ENCODE measurements at regions not wholly inside any gene's neighbourhood (a gene's known extent, or its start where the extent isn't known, plus 50 kb on each side); places are given as distances from the start of the nearest gene placed in this dataset.
A peak's percentile ranks its signal among the peaks of the same experiment; 100 is the strongest.

GRCh38 chr9:107749787-107750444, 260.3 kb upstream of the KLF4 start:
- H3K27ac ChIP-seq = peak overlapping the region; percentile 60 to 81 (median 70)
- 33 to 47% methylated on average over 4 to 5 of the region's 5 CpGs for WGBS, 2 donors

GRCh38 chr9:107744873-107745272, 255.3 kb upstream of the KLF4 start:
- H3K4me1 ChIP-seq = peaks cover 7 to 10% (median 8%) of the 10 kb centered on the region in 4 donors
- WGBS, 2 donors = 83 to 87% methylated on average over 2 of the region's 2 CpGs
- no peak overlapping the region for H3K27ac ChIP-seq
- no peak for DNase-seq
- H3K36me3 ChIP-seq = no peaks in the 10 kb centered on the region
- no peaks in the 10 kb centered on the region for H3K9me3 ChIP-seq
- no peak for ATAC-seq (ENCODE audit: low FRiP score in 2 of 2)
- TF ChIP-seq EP300 (IDR thresholded peaks at IDR 0.05) (no peak), POLR2AphosphoS5 (IDR thresholded peaks at IDR 0.05) (no peak), POLR2A (IDR thresholded peaks at IDR 0.05) (no peak), CTCF (IDR thresholded peaks at IDR 0.05) (no peak)
- no peak overlapping the region for H3K4me3 ChIP-seq
- H3K27me3 ChIP-seq = no peaks in the 10 kb centered on the region

More at GRCh38 chr9:107749787-107750444, 260.3 kb upstream of the KLF4 start:
- no peaks in the 10 kb centered on the region for H3K9me3 ChIP-seq
- peaks cover 17 to 22% (median 18%) of the 10 kb centered on the region in 4 donors for H3K4me1 ChIP-seq
- peak in 2 of 4 donors; percentile 24 to 29 for TF ChIP-seq EP300 (IDR thresholded peaks at IDR 0.05)
- no peak for TF ChIP-seq POLR2A (IDR thresholded peaks at IDR 0.05)
- peak; percentile 80 to 82 for TF ChIP-seq POLR2AphosphoS5 (IDR thresholded peaks at IDR 0.05)
- no peak overlapping the region for H3K4me3 ChIP-seq
- no peaks in the 10 kb centered on the region for H3K27me3 ChIP-seq
- peak in 1 of 2 donors; percentile 87 for DNase-seq
- H3K36me3 ChIP-seq = no peaks in the 10 kb centered on the region
- ATAC-seq (ENCODE audit: low FRiP score in 2 of 2) = peak; percentile 83 to 94

- TF ChIP-seq POLR2AphosphoS5 (IDR thresholded peaks at IDR 0.05) = no peak
- no peak for TF ChIP-seq EP300 (IDR thresholded peaks at IDR 0.05)
- TF ChIP-seq POLR2A (IDR thresholded peaks at IDR 0.05) = no peak
- TF ChIP-seq CTCF (IDR thresholded peaks at IDR 0.05) = no peak
- 79 to 93% methylated on average over 9 to 10 of the region's 10 CpGs for WGBS, 2 donors
- Histone ChIP-seq H3K27me3 (no peaks in the 10 kb centered on the region), H3K4me3 (no peak overlapping the region), H3K9me3 (no peaks in the 10 kb centered on the region), H3K4me1 (peaks cover 1 to 18% (median 13%) of the 10 kb centered on the region in 4 donors), H3K36me3 (no peaks in the 10 kb centered on the region), H3K27ac (peak overlapping the region in 2 of 4 donors; percentile 30 to 34)
- no peak for DNase-seq
- no peak for ATAC-seq (ENCODE audit: low FRiP score in 2 of 2)
These were observed 253.2 kb upstream of the KLF4 start for GRCh38 chr9:107742531-107743309.

- Histone ChIP-seq H3K4me3 (no peak overlapping the region), H3K36me3 (no peaks in the 10 kb centered on the region), H3K4me1 (peaks cover 5 to 18% (median 14%) of the 10 kb centered on the region in 4 donors), H3K27me3 (no peaks in the 10 kb centered on the region), H3K27ac (no peak overlapping the region), H3K9me3 (no peaks in the 10 kb centered on the region)
- DNase-seq (no peak), ATAC-seq (ENCODE audit: low FRiP score in 2 of 2) (peak in 1 of 2 donors; percentile 65)
- no peak for TF ChIP-seq POLR2AphosphoS5 (IDR thresholded peaks at IDR 0.05)
- TF ChIP-seq EP300 (IDR thresholded peaks at IDR 0.05) = no peak
- TF ChIP-seq POLR2A (IDR thresholded peaks at IDR 0.05) = no peak
- no peak for TF ChIP-seq CTCF (IDR thresholded peaks at IDR 0.05)
- 79 to 86% methylated on average over 10 of the region's 10 CpGs for WGBS, 2 donors
These were observed 250.8 kb upstream of the KLF4 start for GRCh38 chr9:107740088-107740980.
